GM21619 (cell line): ENCODE measurements at regions not wholly inside any gene's neighbourhood (a gene's known extent, or its start where the extent isn't known, plus 50 kb on each side); places are given as distances from the start of the nearest gene placed in this dataset.

Source experiments
- ATAC-seq: cut with Tn5 transposase; IDR thresholded peaks from one replicate; pipeline ENCODE4 v1.9.1; 2021; ENCODE audit not compliant: unreplicated experiment

- no peak for ATAC-seq
Measured at GRCh38 chr18:40608226-40608625, 1346.8 kb upstream of the PIK3C3 start.

DNA sequence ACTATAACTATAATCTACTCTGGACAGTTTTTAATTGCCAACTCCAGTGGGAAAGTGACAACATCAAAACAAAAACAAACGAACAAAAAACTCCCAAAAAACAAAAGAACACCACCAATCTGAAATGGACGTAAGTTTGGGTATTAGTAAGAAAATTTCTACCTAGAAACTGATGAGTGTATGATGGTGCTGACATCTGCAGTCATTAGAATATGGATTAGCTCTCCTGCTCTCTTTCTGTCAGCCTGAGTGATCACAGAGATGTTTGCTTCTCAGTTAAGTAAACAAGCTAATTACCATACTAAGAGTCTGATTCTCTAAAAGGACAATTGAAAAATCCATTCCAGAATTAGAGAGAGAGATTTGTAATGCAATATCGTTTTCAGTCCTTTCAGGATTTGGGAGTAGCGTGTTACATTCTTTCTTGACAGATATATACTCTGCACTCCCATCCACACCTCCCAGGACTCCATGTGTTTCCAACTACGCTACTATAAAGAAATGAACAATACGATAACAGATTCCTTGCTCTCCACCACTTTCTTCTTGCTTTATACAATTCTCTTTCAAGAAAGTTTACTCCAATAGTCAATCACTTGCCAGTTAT is 1347.4 kb upstream of the PIK3C3 start:
- no peak for ATAC-seq

DNA sequence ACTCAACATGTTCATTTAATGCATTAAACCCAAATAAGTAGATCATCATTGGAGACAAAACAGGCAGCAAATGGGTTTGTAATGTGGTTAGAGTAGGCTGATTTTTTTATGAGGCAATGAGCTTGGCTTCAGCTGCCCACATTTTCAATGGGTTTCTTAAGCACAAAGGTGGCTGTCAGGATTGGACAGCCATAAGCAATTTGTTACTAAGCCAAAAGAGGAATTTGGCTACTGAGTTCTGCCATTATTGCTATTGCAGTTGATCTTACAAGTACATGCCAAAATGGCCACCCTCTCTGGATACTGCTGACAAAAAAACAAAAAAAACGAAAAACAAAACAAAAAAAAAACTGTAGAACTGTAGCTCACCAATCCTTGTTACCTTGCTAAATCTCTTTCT is 1348.0 kb upstream of the PIK3C3 start:
- ATAC-seq: no peak

- no peak for ATAC-seq
Measured at GRCh38 chr18:40583671-40584070, 1371.4 kb upstream of the PIK3C3 start.

DNA sequence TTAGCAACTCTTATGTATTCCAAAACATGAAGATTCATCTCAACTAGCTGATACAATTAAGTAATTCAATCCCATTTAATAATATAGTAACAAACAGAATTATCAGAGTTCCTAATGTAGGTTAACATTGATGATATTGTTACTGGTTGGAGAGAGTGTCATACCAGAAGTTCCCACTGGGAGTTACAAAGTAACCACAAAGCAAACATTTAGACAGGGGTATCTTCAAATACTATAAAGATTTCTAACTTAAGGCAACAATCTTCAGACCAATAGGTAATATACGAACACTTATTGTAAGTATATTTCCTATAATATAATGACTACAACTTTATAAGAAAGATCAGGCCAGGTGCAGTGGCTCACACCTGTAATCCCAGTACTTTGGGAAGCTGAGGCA is 1372.9 kb upstream of the PIK3C3 start:
- no peak for ATAC-seq

DNA sequence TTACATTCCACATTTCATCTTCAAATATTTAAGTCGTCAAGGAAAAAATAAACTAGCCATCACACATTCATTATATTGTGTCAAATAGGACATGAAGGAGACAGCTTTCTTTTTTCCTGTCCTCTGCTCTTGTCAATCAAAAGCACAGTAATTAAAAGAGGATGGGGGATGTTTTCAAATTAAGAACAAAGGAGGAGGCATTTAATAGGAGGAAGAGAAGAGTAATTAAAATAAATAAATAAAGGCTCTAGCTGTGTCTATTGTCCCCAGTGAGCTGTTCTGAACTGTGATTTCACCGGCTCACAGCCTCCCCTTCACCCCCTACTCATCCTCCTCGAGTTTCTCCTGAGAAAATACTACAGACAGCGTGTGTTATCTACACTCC is 1377.1 kb upstream of the PIK3C3 start:
- no peak for ATAC-seq

GRCh38 chr18:40577239-40577980 is 1377.6 kb upstream of the PIK3C3 start:
- no peak for ATAC-seq

- ATAC-seq: no peak
Measured at GRCh38 chr18:40576507-40577115, 1378.4 kb upstream of the PIK3C3 start.

DNA sequence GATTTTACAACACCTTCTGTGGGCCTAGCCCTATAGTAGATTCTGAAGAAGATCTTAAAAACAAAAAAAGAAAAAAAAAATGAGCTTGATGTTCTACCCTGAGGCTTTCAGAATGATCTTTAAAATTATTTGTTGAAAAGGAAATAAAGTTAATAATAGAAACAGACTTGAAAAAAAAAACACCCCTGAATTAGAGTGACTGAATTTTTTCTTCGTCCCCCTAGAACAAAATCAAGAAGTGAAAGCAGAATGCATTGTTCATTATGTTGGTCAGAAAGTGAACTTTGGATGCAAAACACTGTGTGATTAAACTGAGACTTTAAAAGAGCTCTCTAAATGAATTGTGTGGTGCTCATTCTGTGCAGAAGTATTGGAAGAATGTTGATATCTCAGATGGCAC is 1384.4 kb upstream of the PIK3C3 start:
- ATAC-seq: no peak

GRCh38 chr18:40569605-40570004 is 1385.4 kb upstream of the PIK3C3 start:
- no peak for ATAC-seq

DNA sequence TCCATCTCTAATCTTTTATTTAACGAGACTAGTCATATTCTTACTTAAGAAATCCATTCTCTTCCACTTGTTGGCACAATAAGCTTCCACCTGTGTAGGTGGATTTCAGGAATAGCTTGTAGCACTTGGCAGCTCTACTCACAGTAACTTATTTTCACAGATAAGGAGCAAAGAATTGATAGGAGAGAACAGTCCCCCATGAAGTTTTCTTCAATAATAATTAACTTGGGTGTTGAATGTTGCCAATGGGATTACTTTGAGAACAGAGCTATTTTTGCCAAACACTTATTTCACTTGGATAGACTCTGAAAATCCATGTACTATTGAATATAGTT is 1388.6 kb upstream of the PIK3C3 start:
- no peak for ATAC-seq

DNA sequence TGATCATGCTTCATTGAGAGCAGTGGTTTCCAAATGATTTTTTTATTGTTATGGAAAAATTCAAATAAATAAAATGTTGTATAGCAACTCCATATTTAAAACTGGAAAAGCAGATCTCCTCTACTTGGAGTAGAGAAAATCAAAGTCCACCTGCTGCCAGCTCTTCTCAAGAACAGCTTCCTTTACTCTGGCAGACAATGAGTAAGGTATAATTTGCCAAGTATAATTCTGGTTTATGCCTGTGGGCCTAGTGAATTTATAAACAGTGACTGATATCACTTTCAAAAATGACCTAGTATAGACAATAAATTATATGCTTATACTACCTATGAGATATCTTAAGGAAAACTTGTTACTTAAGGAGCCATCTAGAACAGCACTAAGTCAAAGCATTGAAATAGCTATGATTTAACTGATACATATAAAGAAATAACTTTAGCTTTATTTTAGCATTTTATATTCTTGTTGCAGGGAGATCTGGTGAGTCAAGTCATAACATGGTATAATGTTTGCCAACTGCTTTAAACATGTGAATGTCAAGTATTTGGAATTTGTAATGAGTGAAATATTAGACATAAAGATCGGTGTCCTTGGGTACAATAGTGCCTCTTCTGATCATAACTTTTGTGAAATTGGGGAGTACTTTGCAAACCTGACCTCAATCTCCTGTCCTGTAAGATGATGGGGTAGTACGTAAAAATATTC is 1389.1 kb upstream of the PIK3C3 start:
- no peak for ATAC-seq

DNA sequence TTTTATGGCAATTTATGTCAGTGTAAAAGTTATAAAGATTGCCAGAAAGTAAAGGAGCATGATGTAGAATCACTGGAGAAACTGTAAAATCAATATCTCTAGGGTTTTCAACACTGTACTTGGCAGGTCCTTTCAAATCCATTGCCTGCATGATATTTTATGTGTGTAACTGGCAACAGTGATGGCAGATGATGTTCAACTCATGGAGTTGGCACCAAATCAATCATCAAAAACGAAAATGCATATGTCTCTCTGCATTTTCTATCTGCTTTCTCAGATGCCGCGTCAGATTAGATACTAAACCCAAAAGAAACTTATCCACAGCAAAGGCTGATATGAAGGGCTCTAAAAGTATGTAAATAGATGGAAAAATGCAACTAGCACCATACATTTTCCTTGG is 1395.5 kb upstream of the PIK3C3 start:
- no peak for ATAC-seq

DNA sequence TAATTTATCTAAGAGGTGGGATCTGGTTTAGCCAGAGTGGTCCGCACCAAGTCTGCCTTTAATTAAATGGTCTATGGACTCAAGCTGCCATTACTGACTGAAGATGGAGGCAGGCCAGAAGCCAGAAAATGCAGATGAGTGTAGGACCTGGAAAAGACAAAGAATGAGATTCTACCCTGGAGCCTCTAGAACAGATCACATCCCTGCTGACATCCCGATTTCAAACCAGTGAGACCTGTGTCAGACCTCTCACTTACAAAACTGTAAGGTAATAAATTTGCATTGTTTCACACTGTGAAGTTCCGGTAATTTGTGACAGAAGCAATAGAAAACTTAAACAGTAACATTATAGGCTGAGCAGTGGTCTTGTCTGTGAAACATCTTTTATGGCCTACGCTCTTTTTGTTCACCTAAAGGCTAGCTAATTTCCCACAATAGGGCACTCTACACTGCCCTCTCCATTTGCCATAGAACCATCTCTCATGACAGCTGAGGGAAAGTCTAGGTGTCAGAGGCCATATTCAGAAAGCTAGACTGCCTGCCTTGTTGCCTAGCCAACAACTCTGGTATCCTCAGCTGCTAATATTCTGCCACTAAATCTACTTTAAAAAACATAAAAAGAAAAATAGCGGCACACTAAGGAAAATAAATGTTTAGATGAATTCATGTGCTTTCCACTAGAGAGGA is 1396.2 kb upstream of the PIK3C3 start:
- ATAC-seq: no peak

DNA sequence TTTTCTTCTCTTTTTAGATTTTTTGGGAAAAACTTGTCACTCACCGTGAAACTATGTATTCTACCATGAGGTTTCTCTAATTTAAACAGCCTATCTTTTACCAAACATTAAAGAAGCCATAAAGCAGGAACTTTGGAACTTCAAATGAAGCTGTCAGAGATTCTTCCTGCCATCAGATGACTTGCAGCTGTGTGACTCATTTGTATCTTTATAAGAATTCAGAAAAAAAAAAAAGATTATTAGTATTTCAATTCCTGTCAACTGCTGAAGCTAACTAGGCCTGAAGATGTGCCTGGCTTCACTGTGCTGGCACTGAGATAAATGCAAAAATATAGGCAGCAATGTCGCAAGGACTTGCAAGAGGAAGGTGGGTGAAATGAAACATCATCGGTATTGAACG is 1399.1 kb upstream of the PIK3C3 start:
- ATAC-seq: no peak

DNA sequence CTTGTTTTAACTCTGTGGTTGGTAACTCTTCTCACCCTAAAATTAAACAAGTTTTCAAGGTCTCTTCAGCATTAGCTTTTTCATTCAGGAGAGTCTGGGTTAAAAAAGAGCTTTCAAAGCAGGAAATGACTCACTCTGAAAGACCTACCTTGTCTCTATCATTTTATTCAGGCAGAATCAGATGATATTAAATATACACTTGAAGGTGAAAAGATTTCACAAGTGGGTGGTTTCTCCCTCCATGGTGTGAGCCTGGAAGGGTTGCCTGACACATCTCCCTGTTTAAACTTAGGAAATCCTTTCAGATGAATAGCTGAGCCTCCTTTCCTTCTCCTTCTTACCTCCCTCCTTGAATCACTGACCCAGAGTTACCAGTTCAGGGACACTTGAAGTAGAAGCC is 1402.0 kb upstream of the PIK3C3 start:
- ATAC-seq: no peak

DNA sequence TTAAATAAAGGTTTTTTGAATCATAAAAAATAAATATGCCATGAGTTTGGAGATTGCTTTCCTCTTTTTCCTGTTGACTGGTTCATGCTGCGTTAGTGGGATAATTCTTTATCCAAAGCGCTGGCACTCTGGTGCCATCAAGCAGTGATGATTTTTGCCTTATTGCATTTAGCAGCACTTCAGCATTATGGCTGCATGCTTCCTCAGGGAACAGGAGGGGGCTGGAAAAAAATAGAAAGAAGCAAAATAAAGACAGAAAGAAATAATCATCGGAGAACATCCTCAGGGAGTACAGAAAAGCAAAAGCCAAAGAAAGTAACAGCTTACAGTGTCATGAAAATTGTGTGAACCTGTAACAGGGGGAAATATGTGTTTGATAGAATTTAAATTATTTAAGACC is 1408.2 kb upstream of the PIK3C3 start:
- ATAC-seq: no peak

GRCh38 chr18:40534723-40535122 is 1420.3 kb upstream of the PIK3C3 start:
- ATAC-seq: no peak

DNA sequence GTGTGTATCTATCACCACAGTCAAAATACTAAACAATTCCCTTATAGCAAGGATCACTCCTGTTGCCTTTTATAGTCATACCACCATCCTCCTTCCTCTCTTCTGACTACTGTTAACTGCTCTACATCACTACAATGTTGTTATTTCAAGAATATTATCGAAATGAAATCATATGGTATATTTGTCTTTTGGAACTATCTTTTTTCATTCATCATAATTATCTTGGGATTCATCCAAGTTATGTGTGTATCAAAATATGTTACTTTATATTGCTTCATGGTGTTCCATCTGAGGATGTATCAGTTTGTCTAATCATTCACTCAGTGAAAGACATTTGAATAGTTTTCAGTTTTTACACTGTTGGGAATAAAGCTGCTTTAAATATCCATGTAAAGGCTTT is 1423.0 kb upstream of the PIK3C3 start:
- ATAC-seq: no peak

DNA sequence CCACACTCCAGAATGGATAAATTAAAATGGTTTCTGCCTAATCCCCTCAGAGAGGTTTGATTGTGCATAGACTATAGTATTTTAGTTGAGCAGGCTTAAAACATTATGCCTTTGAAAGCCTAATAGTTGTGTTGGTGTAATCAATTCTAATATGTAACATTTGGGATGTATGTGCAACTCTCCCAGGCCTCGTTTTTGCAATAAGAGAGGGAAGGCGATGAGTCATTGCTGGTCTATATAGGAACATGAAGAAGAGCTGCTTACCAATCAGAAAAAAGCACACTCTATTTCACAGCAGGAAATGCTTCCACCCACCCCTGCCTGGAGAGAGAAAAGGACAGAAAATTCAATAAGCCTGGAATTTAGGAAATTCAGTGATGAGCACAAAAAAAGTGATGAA is 1424.0 kb upstream of the PIK3C3 start:
- no peak for ATAC-seq

- no peak for ATAC-seq
Measured at GRCh38 chr18:40529478-40529877, 1425.6 kb upstream of the PIK3C3 start.

- ATAC-seq: no peak
Measured at GRCh38 chr18:40524881-40525280, 1430.2 kb upstream of the PIK3C3 start.
